ENCODE measurements at regions not wholly inside any gene's neighbourhood (a gene's known extent, or its start where the extent isn't known, plus 50 kb on each side); places are given as distances from the start of the nearest gene placed in this dataset.

GRCh38 chr5:123278284-123278683 is 144.9 kb downstream of the CEP120 start:
- H3K4me1 ChIP-seq = no peaks in the 10 kb centered on the region
- no peak overlapping the region for H2AFZ ChIP-seq
- H3K27me3 ChIP-seq (ENCODE audit: control insufficient read depth, insufficient read depth, low read length) = no peaks in the 10 kb centered on the region
- H3K9ac ChIP-seq = no peak overlapping the region
- no peak overlapping the region for H3K27ac ChIP-seq
- H3K79me2 ChIP-seq = no peaks in the 10 kb centered on the region
- no peak for TF ChIP-seq CTCF (IDR thresholded peaks at IDR 0.05)
- H3K36me3 ChIP-seq (ENCODE audit: control insufficient read depth, insufficient read depth, low read length) = no peaks in the 10 kb centered on the region
- H3K9me3 ChIP-seq (ENCODE audit: control insufficient read depth, low read length) = no peaks in the 10 kb centered on the region
- H3K4me2 ChIP-seq (ENCODE audit: low read length) = no peak overlapping the region
- H3K4me3 ChIP-seq (ENCODE audit: low read depth, low read length) = no peak overlapping the region

GRCh38 chr5:123273984-123274383 is 149.2 kb downstream of the CEP120 start:
- Histone ChIP-seq H3K4me3 (ENCODE audit: low read depth, low read length) (no peak overlapping the region), H2AFZ (no peak overlapping the region), H3K4me1 (no peaks in the 10 kb centered on the region), H3K79me2 (no peaks in the 10 kb centered on the region), H3K9me3 (ENCODE audit: control insufficient read depth, low read length) (no peaks in the 10 kb centered on the region), H3K27ac (no peak overlapping the region), H3K27me3 (ENCODE audit: control insufficient read depth, insufficient read depth, low read length) (no peaks in the 10 kb centered on the region), H3K9ac (no peak overlapping the region), H3K4me2 (ENCODE audit: low read length) (no peak overlapping the region), H3K36me3 (ENCODE audit: control insufficient read depth, insufficient read depth, low read length) (no peaks in the 10 kb centered on the region)
- no peak for TF ChIP-seq CTCF (IDR thresholded peaks at IDR 0.05)

DNA sequence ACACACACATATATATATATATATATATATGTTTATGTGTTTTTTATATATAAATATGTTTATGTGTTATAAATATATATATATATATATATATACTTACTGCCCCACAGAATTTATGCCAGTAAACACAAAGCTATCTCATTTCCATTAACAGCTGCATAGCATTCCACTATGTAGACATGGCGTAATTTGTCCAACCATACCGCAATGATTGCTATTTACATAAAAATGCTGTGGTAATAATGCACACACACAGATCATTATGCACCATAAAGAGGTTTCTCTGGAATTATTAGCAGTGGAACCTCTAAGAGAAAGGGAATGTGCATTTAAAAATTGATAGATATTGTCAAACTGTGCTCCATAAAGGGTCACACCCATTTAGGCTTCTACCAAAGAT is 150.1 kb downstream of the CEP120 start:
- Histone ChIP-seq H3K36me3 (ENCODE audit: control insufficient read depth, insufficient read depth, low read length) (no peaks in the 10 kb centered on the region), H3K4me3 (ENCODE audit: low read depth, low read length) (no peak overlapping the region), H3K27ac (no peak overlapping the region), H3K27me3 (ENCODE audit: control insufficient read depth, insufficient read depth, low read length) (no peaks in the 10 kb centered on the region), H3K9me3 (ENCODE audit: control insufficient read depth, low read length) (no peaks in the 10 kb centered on the region), H3K9ac (no peak overlapping the region), H3K4me1 (no peaks in the 10 kb centered on the region), H3K79me2 (no peaks in the 10 kb centered on the region), H3K4me2 (ENCODE audit: low read length) (no peak overlapping the region), H2AFZ (no peak overlapping the region)
- TF ChIP-seq CTCF (IDR thresholded peaks at IDR 0.05) = no peak

GRCh38 chr5:123269851-123270250 is 153.4 kb downstream of the CEP120 start:
- no peaks in the 10 kb centered on the region for H3K4me1 ChIP-seq
- H3K36me3 ChIP-seq (ENCODE audit: control insufficient read depth, insufficient read depth, low read length) = no peaks in the 10 kb centered on the region
- TF ChIP-seq CTCF (IDR thresholded peaks at IDR 0.05) = no peak
- no peak overlapping the region for H3K27ac ChIP-seq
- no peak overlapping the region for H3K9ac ChIP-seq
- H3K27me3 ChIP-seq (ENCODE audit: control insufficient read depth, insufficient read depth, low read length) = no peaks in the 10 kb centered on the region
- no peaks in the 10 kb centered on the region for H3K9me3 ChIP-seq (ENCODE audit: control insufficient read depth, low read length)
- H3K79me2 ChIP-seq = no peaks in the 10 kb centered on the region
- no peak overlapping the region for H3K4me2 ChIP-seq (ENCODE audit: low read length)
- H3K4me3 ChIP-seq (ENCODE audit: low read depth, low read length) = no peak overlapping the region
- no peak overlapping the region for H2AFZ ChIP-seq

GRCh38 chr5:123269436-123269835 is 153.8 kb downstream of the CEP120 start:
- no peak overlapping the region for H3K4me3 ChIP-seq (ENCODE audit: low read depth, low read length)

More at GRCh38 chr5:123269436-123269835, 153.8 kb downstream of the CEP120 start:
- no peak overlapping the region for H3K4me2 ChIP-seq (ENCODE audit: low read length)
- H2AFZ ChIP-seq = no peak overlapping the region
- H3K27ac ChIP-seq = no peak overlapping the region
- no peaks in the 10 kb centered on the region for H3K9me3 ChIP-seq (ENCODE audit: control insufficient read depth, low read length)
- no peaks in the 10 kb centered on the region for H3K79me2 ChIP-seq
- H3K4me1 ChIP-seq = no peaks in the 10 kb centered on the region
- no peak for TF ChIP-seq CTCF (IDR thresholded peaks at IDR 0.05)
- no peaks in the 10 kb centered on the region for H3K27me3 ChIP-seq (ENCODE audit: control insufficient read depth, insufficient read depth, low read length)
- no peak overlapping the region for H3K9ac ChIP-seq
- H3K36me3 ChIP-seq (ENCODE audit: control insufficient read depth, insufficient read depth, low read length) = no peaks in the 10 kb centered on the region

Data from parathyroid adenoma (tissue), 2 donors.